WTC11 (cell line): ENCODE measurements at regions not wholly inside any gene's neighbourhood (a gene's known extent, or its start where the extent isn't known, plus 50 kb on each side); places are given as distances from the start of the nearest gene placed in this dataset.

Experiments
- ATAC-seq: fragments of 200-7000 bp; cut with Tn5 transposase; 2 replicates; pipeline ENCODE4 v1.10.0; 2021; ENCODE audit warnings: mild to moderate bottlenecking, moderate library complexity
- CTCF ChIA-PET: fragments of 300-600 bp; sonication (Branson Sonifier 250); formaldehyde crosslinking; loops from one replicate; lab custom pipeline; 2021; ENCODE audit warnings: antibody characterized with exemption; lab: Charles Lee
- POLR2A ChIA-PET: fragments of 350-600 bp; sonication (Branson Sonifier 250); formaldehyde crosslinking; loops from one replicate; lab custom pipeline; 2021; ENCODE audit warnings: antibody characterized with exemption; lab: Charles Lee
- DNase-seq: peaks from one replicate; pipeline ENCODE4 v3.0.0; 2021; ENCODE audit warnings: low spot score
- H3K27ac Mint-ChIP-seq: 2 replicates; pipeline ENCODE4 v1.8.0; 2021; ENCODE audit warnings: mixed read lengths
- H3K27me3 Mint-ChIP-seq: 2 replicates; pipeline ENCODE4 v1.8.0; 2021; ENCODE audit warnings: low read depth, mild to moderate bottlenecking, moderate library complexity, mixed read lengths
- H3K36me3 Mint-ChIP-seq: 2 replicates; pipeline ENCODE4 v1.8.0; 2021; ENCODE audit warnings: mixed read lengths
- H3K4me1 Mint-ChIP-seq: 2 replicates; pipeline ENCODE4 v1.8.0; 2022; ENCODE audit warnings: mixed read lengths
- H3K4me3 Mint-ChIP-seq: 2 replicates; pipeline ENCODE4 v1.8.0; 2021; ENCODE audit warnings: mild to moderate bottlenecking, moderate library complexity, mixed read lengths
- H3K9me3 Mint-ChIP-seq: 2 replicates; pipeline ENCODE4 v1.8.0; 2021; ENCODE audit warnings: mixed read lengths
- ATF6 ChIP-seq: sonication (generic); formaldehyde crosslinking; IDR thresholded peaks from 2 replicates; pipeline ENCODE4 v1.8.1; 2023; ENCODE audit warnings: mild to moderate bottlenecking, missing genetic modification reagents
- CREB1 ChIP-seq: sonication (generic); formaldehyde crosslinking; IDR thresholded peaks from 2 replicates; pipeline ENCODE4 v1.8.0; 2023; ENCODE audit warnings: mild to moderate bottlenecking, missing genetic modification reagents
- FOXP4 ChIP-seq: sonication (generic); formaldehyde crosslinking; IDR thresholded peaks from 2 replicates; pipeline ENCODE4 v1.8.0; 2022; ENCODE audit warnings: mild to moderate bottlenecking, missing genetic modification reagents
- GRHL2 ChIP-seq: fragments of 250-450 bp; sonication (Bioruptor Pico); IDR thresholded peaks from 2 replicates; pipeline ENCODE4 v1.8.0; 2022; ENCODE audit warnings: mild to moderate bottlenecking, moderate library complexity; ENCODE audit not compliant: insufficient replicate concordance, severe bottlenecking
- JUN ChIP-seq: sonication (generic); formaldehyde crosslinking; IDR thresholded peaks from 2 replicates; pipeline ENCODE4 v1.8.0; 2023; ENCODE audit warnings: mild to moderate bottlenecking, missing genetic modification reagents
- MLX ChIP-seq: sonication (generic); formaldehyde crosslinking; IDR thresholded peaks from 2 replicates; pipeline ENCODE4 v1.8.1; 2023; ENCODE audit warnings: mild to moderate bottlenecking, missing genetic modification reagents, moderate library complexity
- MYBL2 ChIP-seq: sonication (generic); formaldehyde crosslinking; IDR thresholded peaks from 2 replicates; pipeline ENCODE4 v1.8.1; 2023; ENCODE audit warnings: mild to moderate bottlenecking, moderate library complexity, missing genetic modification reagents
- NFATC4 ChIP-seq: fragments of 250-450 bp; sonication (Bioruptor Pico); IDR thresholded peaks from 2 replicates; pipeline ENCODE4 v1.9.0; 2021; ENCODE audit warnings: mild to moderate bottlenecking
- NR3C1 ChIP-seq: sonication (generic); formaldehyde crosslinking; conservative IDR thresholded peaks from 2 replicates; pipeline ENCODE4 v1.8.1; 2023; ENCODE audit warnings: low read depth, mild to moderate bottlenecking, missing genetic modification reagents
- ZBTB21 ChIP-seq: sonication (generic); formaldehyde crosslinking; IDR thresholded peaks from 2 replicates; pipeline ENCODE4 v1.8.1; 2023; ENCODE audit warnings: mild to moderate bottlenecking, missing genetic modification reagents, borderline replicate concordance
- ZNF121 ChIP-seq: sonication (generic); formaldehyde crosslinking; IDR thresholded peaks from 2 replicates; pipeline ENCODE4 v1.8.0; 2023; ENCODE audit warnings: missing genetic modification reagents
- ZNF416 ChIP-seq: fragments of 250-450 bp; sonication (Bioruptor Pico); IDR thresholded peaks from 2 replicates; pipeline ENCODE4 v1.9.0; 2021; ENCODE audit warnings: mild to moderate bottlenecking, inconsistent platforms
- TF ChIP-seq, protein P1 (sequence below): fragments of 250-450 bp; sonication (Bioruptor Pico); IDR thresholded peaks from 2 replicates; pipeline ENCODE4 v1.9.0; 2021; ENCODE audit warnings: mild to moderate bottlenecking
- TF ChIP-seq, protein P2 (sequence below): sonication (generic); formaldehyde crosslinking; IDR thresholded peaks from 2 replicates; pipeline ENCODE4 v1.8.1; 2022; ENCODE audit warnings: mild to moderate bottlenecking, missing genetic modification reagents, moderate library complexity, borderline replicate concordance
- TF ChIP-seq, protein P3 (sequence below): sonication (generic); formaldehyde crosslinking; IDR thresholded peaks from 2 replicates; pipeline ENCODE4 v1.8.1; 2022; ENCODE audit warnings: missing genetic modification reagents, borderline replicate concordance
- TF ChIP-seq, protein P4 (sequence below): fragments of 250-450 bp; sonication (Bioruptor Pico); IDR thresholded peaks from 2 replicates; pipeline ENCODE4 v1.8.0; 2021; ENCODE audit warnings: mild to moderate bottlenecking
- TF ChIP-seq, protein P5 (sequence below): sonication (generic); formaldehyde crosslinking; IDR thresholded peaks from 2 replicates; pipeline ENCODE4 v1.8.0; 2023; ENCODE audit warnings: mild to moderate bottlenecking, missing genetic modification reagents
- TF ChIP-seq, protein P6 (sequence below): fragments of 250-450 bp; sonication (Bioruptor Pico); IDR thresholded peaks from 2 replicates; pipeline ENCODE4 v1.9.0; 2021; ENCODE audit warnings: mild to moderate bottlenecking

GRCh38 chr22:48287031-48287430 lies 1524.6 kb downstream of the TBC1D22A start (continued):
- no peak for TF ChIP-seq MYBL2 (CRISPR knock-in tag)
- no peak for TF ChIP-seq FOXP4 (CRISPR knock-in tag)
- no peak for TF ChIP-seq JUN (CRISPR knock-in tag)
- TF ChIP-seq GRHL2, result no peak
- TF ChIP-seq ZNF121, result no peak
- TF ChIP-seq, protein P1, sequence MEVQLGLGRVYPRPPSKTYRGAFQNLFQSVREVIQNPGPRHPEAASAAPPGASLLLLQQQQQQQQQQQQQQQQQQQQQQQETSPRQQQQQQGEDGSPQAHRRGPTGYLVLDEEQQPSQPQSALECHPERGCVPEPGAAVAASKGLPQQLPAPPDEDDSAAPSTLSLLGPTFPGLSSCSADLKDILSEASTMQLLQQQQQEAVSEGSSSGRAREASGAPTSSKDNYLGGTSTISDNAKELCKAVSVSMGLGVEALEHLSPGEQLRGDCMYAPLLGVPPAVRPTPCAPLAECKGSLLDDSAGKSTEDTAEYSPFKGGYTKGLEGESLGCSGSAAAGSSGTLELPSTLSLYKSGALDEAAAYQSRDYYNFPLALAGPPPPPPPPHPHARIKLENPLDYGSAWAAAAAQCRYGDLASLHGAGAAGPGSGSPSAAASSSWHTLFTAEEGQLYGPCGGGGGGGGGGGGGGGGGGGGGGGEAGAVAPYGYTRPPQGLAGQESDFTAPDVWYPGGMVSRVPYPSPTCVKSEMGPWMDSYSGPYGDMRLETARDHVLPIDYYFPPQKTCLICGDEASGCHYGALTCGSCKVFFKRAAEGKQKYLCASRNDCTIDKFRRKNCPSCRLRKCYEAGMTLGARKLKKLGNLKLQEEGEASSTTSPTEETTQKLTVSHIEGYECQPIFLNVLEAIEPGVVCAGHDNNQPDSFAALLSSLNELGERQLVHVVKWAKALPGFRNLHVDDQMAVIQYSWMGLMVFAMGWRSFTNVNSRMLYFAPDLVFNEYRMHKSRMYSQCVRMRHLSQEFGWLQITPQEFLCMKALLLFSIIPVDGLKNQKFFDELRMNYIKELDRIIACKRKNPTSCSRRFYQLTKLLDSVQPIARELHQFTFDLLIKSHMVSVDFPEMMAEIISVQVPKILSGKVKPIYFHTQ (CRISPR knock-in tag), result no peak
- no peak for TF ChIP-seq NR3C1 (CRISPR knock-in tag)
- no peak for TF ChIP-seq CREB1 (CRISPR knock-in tag)

- H3K27me3 Mint-ChIP-seq, result peaks cover 5% of the 10 kb centered on the region; the same call in 1 of the 2 replicates
- H3K36me3 Mint-ChIP-seq, result peaks cover 12% of the 10 kb centered on the region
- H3K4me3 Mint-ChIP-seq, result no peak overlapping the region
- H3K9me3 Mint-ChIP-seq, result peaks cover 34% of the 10 kb centered on the region
- H3K27ac Mint-ChIP-seq, result no peak overlapping the region
- H3K4me1 Mint-ChIP-seq, result peaks cover 8% of the 10 kb centered on the region
- POLR2A ChIA-PET, result no interaction called here
- no peak for ATAC-seq
- peak; percentile 6 for DNase-seq
- CTCF ChIA-PET, result no interaction called here
- TF ChIP-seq FOXP4 (CRISPR knock-in tag) (no peak), JUN (CRISPR knock-in tag) (no peak), NFATC4 (CRISPR knock-in tag) (no peak), ATF6 (no peak), MLX (CRISPR knock-in tag) (no peak), ZNF121 (no peak), GRHL2 (no peak), ZNF416 (CRISPR knock-in tag) (no peak), ZBTB21 (CRISPR knock-in tag) (no peak)
- TF ChIP-seq, protein P2, sequence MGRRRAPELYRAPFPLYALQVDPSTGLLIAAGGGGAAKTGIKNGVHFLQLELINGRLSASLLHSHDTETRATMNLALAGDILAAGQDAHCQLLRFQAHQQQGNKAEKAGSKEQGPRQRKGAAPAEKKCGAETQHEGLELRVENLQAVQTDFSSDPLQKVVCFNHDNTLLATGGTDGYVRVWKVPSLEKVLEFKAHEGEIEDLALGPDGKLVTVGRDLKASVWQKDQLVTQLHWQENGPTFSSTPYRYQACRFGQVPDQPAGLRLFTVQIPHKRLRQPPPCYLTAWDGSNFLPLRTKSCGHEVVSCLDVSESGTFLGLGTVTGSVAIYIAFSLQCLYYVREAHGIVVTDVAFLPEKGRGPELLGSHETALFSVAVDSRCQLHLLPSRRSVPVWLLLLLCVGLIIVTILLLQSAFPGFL (CRISPR knock-in tag), result no peak
- TF ChIP-seq, protein P3, sequence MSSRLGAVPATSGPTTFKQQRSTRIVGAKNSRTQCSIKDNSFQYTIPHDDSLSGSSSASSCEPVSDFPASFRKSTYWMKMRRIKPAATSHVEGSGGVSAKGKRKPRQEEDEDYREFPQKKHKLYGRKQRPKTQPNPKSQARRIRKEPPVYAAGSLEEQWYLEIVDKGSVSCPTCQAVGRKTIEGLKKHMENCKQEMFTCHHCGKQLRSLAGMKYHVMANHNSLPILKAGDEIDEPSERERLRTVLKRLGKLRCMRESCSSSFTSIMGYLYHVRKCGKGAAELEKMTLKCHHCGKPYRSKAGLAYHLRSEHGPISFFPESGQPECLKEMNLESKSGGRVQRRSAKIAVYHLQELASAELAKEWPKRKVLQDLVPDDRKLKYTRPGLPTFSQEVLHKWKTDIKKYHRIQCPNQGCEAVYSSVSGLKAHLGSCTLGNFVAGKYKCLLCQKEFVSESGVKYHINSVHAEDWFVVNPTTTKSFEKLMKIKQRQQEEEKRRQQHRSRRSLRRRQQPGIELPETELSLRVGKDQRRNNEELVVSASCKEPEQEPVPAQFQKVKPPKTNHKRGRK (CRISPR knock-in tag), result no peak
- TF ChIP-seq, protein P4, sequence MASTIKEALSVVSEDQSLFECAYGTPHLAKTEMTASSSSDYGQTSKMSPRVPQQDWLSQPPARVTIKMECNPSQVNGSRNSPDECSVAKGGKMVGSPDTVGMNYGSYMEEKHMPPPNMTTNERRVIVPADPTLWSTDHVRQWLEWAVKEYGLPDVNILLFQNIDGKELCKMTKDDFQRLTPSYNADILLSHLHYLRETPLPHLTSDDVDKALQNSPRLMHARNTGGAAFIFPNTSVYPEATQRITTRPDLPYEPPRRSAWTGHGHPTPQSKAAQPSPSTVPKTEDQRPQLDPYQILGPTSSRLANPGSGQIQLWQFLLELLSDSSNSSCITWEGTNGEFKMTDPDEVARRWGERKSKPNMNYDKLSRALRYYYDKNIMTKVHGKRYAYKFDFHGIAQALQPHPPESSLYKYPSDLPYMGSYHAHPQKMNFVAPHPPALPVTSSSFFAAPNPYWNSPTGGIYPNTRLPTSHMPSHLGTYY, result no peak
- TF ChIP-seq, protein P5, sequence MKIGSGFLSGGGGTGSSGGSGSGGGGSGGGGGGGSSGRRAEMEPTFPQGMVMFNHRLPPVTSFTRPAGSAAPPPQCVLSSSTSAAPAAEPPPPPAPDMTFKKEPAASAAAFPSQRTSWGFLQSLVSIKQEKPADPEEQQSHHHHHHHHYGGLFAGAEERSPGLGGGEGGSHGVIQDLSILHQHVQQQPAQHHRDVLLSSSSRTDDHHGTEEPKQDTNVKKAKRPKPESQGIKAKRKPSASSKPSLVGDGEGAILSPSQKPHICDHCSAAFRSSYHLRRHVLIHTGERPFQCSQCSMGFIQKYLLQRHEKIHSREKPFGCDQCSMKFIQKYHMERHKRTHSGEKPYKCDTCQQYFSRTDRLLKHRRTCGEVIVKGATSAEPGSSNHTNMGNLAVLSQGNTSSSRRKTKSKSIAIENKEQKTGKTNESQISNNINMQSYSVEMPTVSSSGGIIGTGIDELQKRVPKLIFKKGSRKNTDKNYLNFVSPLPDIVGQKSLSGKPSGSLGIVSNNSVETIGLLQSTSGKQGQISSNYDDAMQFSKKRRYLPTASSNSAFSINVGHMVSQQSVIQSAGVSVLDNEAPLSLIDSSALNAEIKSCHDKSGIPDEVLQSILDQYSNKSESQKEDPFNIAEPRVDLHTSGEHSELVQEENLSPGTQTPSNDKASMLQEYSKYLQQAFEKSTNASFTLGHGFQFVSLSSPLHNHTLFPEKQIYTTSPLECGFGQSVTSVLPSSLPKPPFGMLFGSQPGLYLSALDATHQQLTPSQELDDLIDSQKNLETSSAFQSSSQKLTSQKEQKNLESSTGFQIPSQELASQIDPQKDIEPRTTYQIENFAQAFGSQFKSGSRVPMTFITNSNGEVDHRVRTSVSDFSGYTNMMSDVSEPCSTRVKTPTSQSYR, result no peak
- TF ChIP-seq, protein P6, sequence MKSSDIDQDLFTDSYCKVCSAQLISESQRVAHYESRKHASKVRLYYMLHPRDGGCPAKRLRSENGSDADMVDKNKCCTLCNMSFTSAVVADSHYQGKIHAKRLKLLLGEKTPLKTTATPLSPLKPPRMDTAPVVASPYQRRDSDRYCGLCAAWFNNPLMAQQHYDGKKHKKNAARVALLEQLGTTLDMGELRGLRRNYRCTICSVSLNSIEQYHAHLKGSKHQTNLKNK, result no peak
Observed at GRCh38 chr22:48284671-48285070, 1522.2 kb downstream of the TBC1D22A start.
